ENCODE measurements at regions not wholly inside any gene's neighbourhood (a gene's known extent, or its start where the extent isn't known, plus 50 kb on each side); places are given as distances from the start of the nearest gene placed in this dataset.

DNA sequence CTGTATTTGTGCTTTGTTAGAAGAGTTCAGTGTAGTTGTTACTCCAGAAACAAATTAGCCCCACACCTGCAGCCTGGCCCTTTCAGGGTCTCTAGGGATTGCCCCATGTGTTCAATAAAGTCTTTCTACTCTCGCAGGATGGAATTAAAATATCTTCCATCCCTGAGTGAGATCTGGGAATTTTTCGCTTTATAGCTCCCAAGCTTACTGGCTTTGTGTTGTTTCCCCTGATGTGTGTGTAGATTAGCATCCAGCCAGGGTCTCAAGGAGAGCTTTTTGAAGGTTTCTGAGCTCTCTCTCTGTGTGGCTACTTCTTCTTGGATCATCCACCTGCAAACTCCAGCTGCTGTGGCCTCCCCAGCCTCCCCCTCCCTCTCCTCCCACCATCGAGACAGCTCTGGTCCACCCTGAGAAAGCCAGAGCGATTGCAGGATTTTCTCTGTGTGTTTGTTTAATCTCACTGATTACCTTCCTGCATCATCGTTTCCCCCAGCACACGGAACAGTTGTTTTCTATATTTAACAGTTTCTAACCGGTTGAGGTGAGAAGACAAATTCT is 553.5 kb downstream of the TBC1D22A start:
- no peak overlapping the region for H3K27ac ChIP-seq (ENCODE audit: low read length)
- no TSS peak for BruUV-seq (replicated peaks)
- H3K4me1 ChIP-seq (ENCODE audit: control insufficient read depth, insufficient read depth, low read length), result no peaks in the 10 kb centered on the region; the same call in 1 of the 2 replicates
- DNase-seq (ENCODE audit: low read depth, low spot score), result no peak
- ATAC-seq, result peak; percentile 48
- CTCF ChIA-PET, result interaction anchor here (0.7 kb wide), 1 partner anchor 707 kb away, joined by 5 read pairs; no protein-coding TSS in a partner anchor
- no peaks in the 10 kb centered on the region for H3K36me3 ChIP-seq (ENCODE audit: control insufficient read depth, insufficient read depth, low read length)
- H3K9me3 ChIP-seq (ENCODE audit: control insufficient read depth, insufficient read depth, low read depth, low read length), result no peaks in the 10 kb centered on the region; the same call in 1 of the 2 replicates
- POLR2A ChIA-PET, result no interaction called here
- TF ChIP-seq, protein P1, sequence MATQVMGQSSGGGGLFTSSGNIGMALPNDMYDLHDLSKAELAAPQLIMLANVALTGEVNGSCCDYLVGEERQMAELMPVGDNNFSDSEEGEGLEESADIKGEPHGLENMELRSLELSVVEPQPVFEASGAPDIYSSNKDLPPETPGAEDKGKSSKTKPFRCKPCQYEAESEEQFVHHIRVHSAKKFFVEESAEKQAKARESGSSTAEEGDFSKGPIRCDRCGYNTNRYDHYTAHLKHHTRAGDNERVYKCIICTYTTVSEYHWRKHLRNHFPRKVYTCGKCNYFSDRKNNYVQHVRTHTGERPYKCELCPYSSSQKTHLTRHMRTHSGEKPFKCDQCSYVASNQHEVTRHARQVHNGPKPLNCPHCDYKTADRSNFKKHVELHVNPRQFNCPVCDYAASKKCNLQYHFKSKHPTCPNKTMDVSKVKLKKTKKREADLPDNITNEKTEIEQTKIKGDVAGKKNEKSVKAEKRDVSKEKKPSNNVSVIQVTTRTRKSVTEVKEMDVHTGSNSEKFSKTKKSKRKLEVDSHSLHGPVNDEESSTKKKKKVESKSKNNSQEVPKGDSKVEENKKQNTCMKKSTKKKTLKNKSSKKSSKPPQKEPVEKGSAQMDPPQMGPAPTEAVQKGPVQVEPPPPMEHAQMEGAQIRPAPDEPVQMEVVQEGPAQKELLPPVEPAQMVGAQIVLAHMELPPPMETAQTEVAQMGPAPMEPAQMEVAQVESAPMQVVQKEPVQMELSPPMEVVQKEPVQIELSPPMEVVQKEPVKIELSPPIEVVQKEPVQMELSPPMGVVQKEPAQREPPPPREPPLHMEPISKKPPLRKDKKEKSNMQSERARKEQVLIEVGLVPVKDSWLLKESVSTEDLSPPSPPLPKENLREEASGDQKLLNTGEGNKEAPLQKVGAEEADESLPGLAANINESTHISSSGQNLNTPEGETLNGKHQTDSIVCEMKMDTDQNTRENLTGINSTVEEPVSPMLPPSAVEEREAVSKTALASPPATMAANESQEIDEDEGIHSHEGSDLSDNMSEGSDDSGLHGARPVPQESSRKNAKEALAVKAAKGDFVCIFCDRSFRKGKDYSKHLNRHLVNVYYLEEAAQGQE (IDR thresholded peaks at IDR 0.05; ENCODE audit: insufficient read depth in 1 of 2, low read depth in 2 of 2, low read length in 1 of 2), result no peak
- TF ChIP-seq, protein P2, sequence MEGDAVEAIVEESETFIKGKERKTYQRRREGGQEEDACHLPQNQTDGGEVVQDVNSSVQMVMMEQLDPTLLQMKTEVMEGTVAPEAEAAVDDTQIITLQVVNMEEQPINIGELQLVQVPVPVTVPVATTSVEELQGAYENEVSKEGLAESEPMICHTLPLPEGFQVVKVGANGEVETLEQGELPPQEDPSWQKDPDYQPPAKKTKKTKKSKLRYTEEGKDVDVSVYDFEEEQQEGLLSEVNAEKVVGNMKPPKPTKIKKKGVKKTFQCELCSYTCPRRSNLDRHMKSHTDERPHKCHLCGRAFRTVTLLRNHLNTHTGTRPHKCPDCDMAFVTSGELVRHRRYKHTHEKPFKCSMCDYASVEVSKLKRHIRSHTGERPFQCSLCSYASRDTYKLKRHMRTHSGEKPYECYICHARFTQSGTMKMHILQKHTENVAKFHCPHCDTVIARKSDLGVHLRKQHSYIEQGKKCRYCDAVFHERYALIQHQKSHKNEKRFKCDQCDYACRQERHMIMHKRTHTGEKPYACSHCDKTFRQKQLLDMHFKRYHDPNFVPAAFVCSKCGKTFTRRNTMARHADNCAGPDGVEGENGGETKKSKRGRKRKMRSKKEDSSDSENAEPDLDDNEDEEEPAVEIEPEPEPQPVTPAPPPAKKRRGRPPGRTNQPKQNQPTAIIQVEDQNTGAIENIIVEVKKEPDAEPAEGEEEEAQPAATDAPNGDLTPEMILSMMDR (IDR thresholded peaks at IDR 0.05), result no peak
- TF ChIP-seq SIN3A (IDR thresholded peaks at IDR 0.05; ENCODE audit: borderline replicate concordance, insufficient read depth, low read depth, low read length), result no peak
- no peak for TF ChIP-seq POLR2AphosphoS5 (IDR thresholded peaks at IDR 0.05; ENCODE audit: low read depth, low read length)
- TF ChIP-seq TCF7L2 (IDR thresholded peaks at IDR 0.05; ENCODE audit: low read depth, low read length), result no peak
- no peaks in the 10 kb centered on the region for H3K27me3 ChIP-seq (ENCODE audit: control insufficient read depth, insufficient read depth, low read length)
- intact Hi-C loops (cut with micrococcal nuclease; ENCODE audit: unreplicated experiment), result no loop called here
- H3K4me3 ChIP-seq (ENCODE audit: low read depth in 2 of 2, low read length in 2 of 2), result 0 out of 4 replicates have a peak overlapping the region, but pooled peaks of 1 of the 2 experiments have one; percentile 11
- in situ Hi-C loops (cut with HindIII; ENCODE audit: low pct_unique_long_range_greater_than_20kb, low sequenced_read_pairs), result no loop called here

DNA sequence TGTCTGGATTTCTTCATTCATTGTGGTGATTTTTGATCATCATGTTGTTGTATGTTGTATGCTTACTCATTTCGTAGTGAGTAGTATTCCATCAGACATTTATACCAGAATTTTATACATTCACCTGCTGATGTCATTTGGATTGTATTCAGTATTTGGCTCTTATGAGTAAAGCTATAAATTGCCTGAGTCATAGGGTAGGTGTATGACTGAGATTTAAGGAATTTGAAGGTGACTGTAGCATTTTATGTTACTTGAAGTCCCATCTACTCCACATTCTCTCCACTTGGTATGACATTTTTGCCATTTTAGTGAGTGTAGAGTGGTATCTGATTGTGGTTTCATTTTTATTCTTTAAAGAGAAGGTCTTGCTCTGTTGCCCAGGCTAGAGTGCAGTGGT is 548.2 kb downstream of the TBC1D22A start:
- Histone ChIP-seq H3K9me3 (ENCODE audit: control insufficient read depth, insufficient read depth, low read depth, low read length) (no peaks in the 10 kb centered on the region), H3K4me1 (ENCODE audit: control insufficient read depth, insufficient read depth, low read length) (no peaks in the 10 kb centered on the region; the same call in 1 of the 2 replicates), H3K27me3 (ENCODE audit: control insufficient read depth, insufficient read depth, low read length) (no peaks in the 10 kb centered on the region), H3K27ac (ENCODE audit: low read length) (no peak overlapping the region), H3K36me3 (ENCODE audit: control insufficient read depth, insufficient read depth, low read length) (no peaks in the 10 kb centered on the region), H3K4me3 (ENCODE audit: low read depth in 2 of 2, low read length in 2 of 2) (no peak overlapping the region)
- POLR2A ChIA-PET, result no interaction called here
- no peak for TF ChIP-seq POLR2AphosphoS5 (IDR thresholded peaks at IDR 0.05; ENCODE audit: low read depth, low read length)
- TF ChIP-seq TCF7L2 (IDR thresholded peaks at IDR 0.05; ENCODE audit: low read depth, low read length), result no peak
- TF ChIP-seq, protein P1 (IDR thresholded peaks at IDR 0.05; ENCODE audit: insufficient read depth in 1 of 2, low read depth in 2 of 2, low read length in 1 of 2), result no peak
- TF ChIP-seq, protein P2 (IDR thresholded peaks at IDR 0.05), result no peak
- no peak for TF ChIP-seq SIN3A (IDR thresholded peaks at IDR 0.05; ENCODE audit: borderline replicate concordance, insufficient read depth, low read depth, low read length)
- DNase-seq (ENCODE audit: low read depth, low spot score), result peak; percentile 64
- in situ Hi-C loops (cut with HindIII; ENCODE audit: low pct_unique_long_range_greater_than_20kb, low sequenced_read_pairs), result no loop called here
- peak; percentile 84 for ATAC-seq
- CTCF ChIA-PET, result no interaction called here
- intact Hi-C loops (cut with micrococcal nuclease; ENCODE audit: unreplicated experiment), result no loop called here
- BruUV-seq (replicated peaks), result no TSS peak

Measured in Panc1 (cell line).